ENCODE measurements at regions not wholly inside any gene's neighbourhood (a gene's known extent, or its start where the extent isn't known, plus 50 kb on each side); places are given as distances from the start of the nearest gene placed in this dataset.

- intact Hi-C loops (cut with DNase I; ENCODE audit: low total_unique reads) (no loop called here), in situ Hi-C loops (cut with MboI; ENCODE audit: low sequenced_read_pairs in 4 of 4) (no loop called here)
- ATAC-seq: no peak
- Histone ChIP-seq H3K9me3 (no peaks in the 10 kb centered on the region), H3K27ac (no peak overlapping the region), H3K4me3 (no peak overlapping the region), H3K27me3 (no peaks in the 10 kb centered on the region), H3K4me1 (no peaks in the 10 kb centered on the region), H3K36me3 (peaks cover 0 to 6% of the 10 kb centered on the region in 2 donors)
- TF ChIP-seq POLR2A (IDR thresholded peaks at IDR 0.05) (no peak), CTCF (IDR thresholded peaks at IDR 0.05 in 4 of 5, conservative IDR thresholded peaks at IDR 0.05 in 1 of 5) (no peak)
- no peak for DNase-seq
These were observed 83.7 kb upstream of the ZCCHC13 start for GRCh38 chrX:74220277-74220676.

- DNase-seq (no peak), ATAC-seq (no peak)
- H3K27me3 ChIP-seq: no peaks in the 10 kb centered on the region
- H3K4me3 ChIP-seq: no peak overlapping the region
- no peak overlapping the region for H3K27ac ChIP-seq
- H3K9me3 ChIP-seq: no peaks in the 10 kb centered on the region
- H3K4me1 ChIP-seq: no peaks in the 10 kb centered on the region
- intact Hi-C loops (cut with DNase I; ENCODE audit: low total_unique reads): no loop called here
- H3K36me3 ChIP-seq: peaks cover 0 to 12% of the 10 kb centered on the region in 2 donors
- no peak for TF ChIP-seq CTCF (IDR thresholded peaks at IDR 0.05 in 4 of 5, conservative IDR thresholded peaks at IDR 0.05 in 1 of 5)
- TF ChIP-seq POLR2A (IDR thresholded peaks at IDR 0.05): no peak
- in situ Hi-C loops (cut with MboI; ENCODE audit: low sequenced_read_pairs in 4 of 4): no loop called here
These were observed 85.1 kb upstream of the ZCCHC13 start for GRCh38 chrX:74218895-74219294.

GRCh38 chrX:74216421-74216820 lies 87.6 kb upstream of the ZCCHC13 start:
- Histone ChIP-seq H3K36me3 (peaks cover 0 to 12% of the 10 kb centered on the region in 2 donors), H3K27ac (no peak overlapping the region), H3K4me3 (no peak overlapping the region), H3K9me3 (no peaks in the 10 kb centered on the region), H3K27me3 (no peaks in the 10 kb centered on the region), H3K4me1 (no peaks in the 10 kb centered on the region)
- no peak for TF ChIP-seq POLR2A (IDR thresholded peaks at IDR 0.05)
- TF ChIP-seq CTCF (IDR thresholded peaks at IDR 0.05 in 4 of 5, conservative IDR thresholded peaks at IDR 0.05 in 1 of 5): no peak
- ATAC-seq (no peak), DNase-seq (no peak)
- intact Hi-C loops (cut with DNase I; ENCODE audit: low total_unique reads): no loop called here
- in situ Hi-C loops (cut with MboI; ENCODE audit: low sequenced_read_pairs in 4 of 4): no loop called here

- TF ChIP-seq POLR2A (IDR thresholded peaks at IDR 0.05) (no peak), CTCF (IDR thresholded peaks at IDR 0.05 in 4 of 5, conservative IDR thresholded peaks at IDR 0.05 in 1 of 5) (no peak)
- no peaks in the 10 kb centered on the region for H3K9me3 ChIP-seq
- ATAC-seq: no peak
These were observed 92.1 kb upstream of the ZCCHC13 start for GRCh38 chrX:74211911-74212310.

GRCh38 chrX:74207539-74207938 lies 96.4 kb upstream of the ZCCHC13 start:
- H3K4me1 ChIP-seq: no peaks in the 10 kb centered on the region
- ATAC-seq (no peak), DNase-seq (no peak)
- H3K36me3 ChIP-seq: no peaks in the 10 kb centered on the region
- H3K9me3 ChIP-seq: no peaks in the 10 kb centered on the region
- TF ChIP-seq POLR2A (IDR thresholded peaks at IDR 0.05) (no peak), CTCF (IDR thresholded peaks at IDR 0.05 in 4 of 5, conservative IDR thresholded peaks at IDR 0.05 in 1 of 5) (no peak)
- H3K27ac ChIP-seq: no peak overlapping the region
- H3K27me3 ChIP-seq: no peaks in the 10 kb centered on the region
- no peak overlapping the region for H3K4me3 ChIP-seq
- in situ Hi-C loops (cut with MboI; ENCODE audit: low sequenced_read_pairs in 4 of 4): no loop called here
- intact Hi-C loops (cut with DNase I; ENCODE audit: low total_unique reads): no loop called here

More at GRCh38 chrX:74211911-74212310, 92.1 kb upstream of the ZCCHC13 start:
- intact Hi-C loops (cut with DNase I; ENCODE audit: low total_unique reads) (no loop called here), in situ Hi-C loops (cut with MboI; ENCODE audit: low sequenced_read_pairs in 4 of 4) (no loop called here)
- DNase-seq: no peak
- Histone ChIP-seq H3K4me1 (no peaks in the 10 kb centered on the region), H3K36me3 (peaks cover 0 to 12% of the 10 kb centered on the region in 2 donors), H3K4me3 (no peak overlapping the region), H3K27me3 (no peaks in the 10 kb centered on the region), H3K27ac (no peak overlapping the region)
